Panc1 (cell line): ENCODE measurements at regions not wholly inside any gene's neighbourhood (a gene's known extent, or its start where the extent isn't known, plus 50 kb on each side); places are given as distances from the start of the nearest gene placed in this dataset.

Experiments
- ATAC-seq: fragments of 200-7000 bp; cut with Tn5 transposase; 2 replicates; pipeline ENCODE4 v1.9.1; 2020; ENCODE audit warnings: mild to moderate bottlenecking, moderate library complexity
- BruUV-seq: library from RNA; stranded (reverse); fragments of 400-500 nt; replicated peaks from 2 replicates; lab custom pipeline; 2021; lab: Mats Ljungman, UMichigan
- CTCF ChIA-PET: fragments of 300-600 bp; sonication (Branson Sonifier 250); formaldehyde crosslinking; loops from one replicate; lab custom pipeline; 2022; ENCODE audit warnings: antibody characterized with exemption; lab: Charles Lee
- POLR2A ChIA-PET: fragments of 300-600 bp; sonication (Branson Sonifier 250); formaldehyde crosslinking; loops from one replicate; lab custom pipeline; 2022; ENCODE audit warnings: antibody characterized with exemption; lab: Charles Lee
- DNase-seq: peaks from one replicate; pipeline ENCODE4 v3.0.0-alpha.2; 2010; ENCODE audit warnings: low read depth, low spot score
- H3K27ac ChIP-seq: 2 replicates; pipeline ENCODE4 v1.5.1; 2011; ENCODE audit warnings: mild to moderate bottlenecking, low read length, inconsistent platforms
- H3K27me3 ChIP-seq: fragments of 200-500 bp; sonication (Bioruptor generic); 2 replicates; pipeline ENCODE4 v1.6.0; 2014; ENCODE audit warnings: low read length, inconsistent platforms; ENCODE audit not compliant: control insufficient read depth, insufficient read depth
- H3K36me3 ChIP-seq: fragments of 200-500 bp; sonication (Bioruptor generic); 2 replicates; pipeline ENCODE4 v1.5.1; 2014; ENCODE audit warnings: inconsistent platforms, mild to moderate bottlenecking, low read length, moderate library complexity; ENCODE audit not compliant: control insufficient read depth, insufficient read depth
- H3K4me1 ChIP-seq: 2 replicates; pipeline ENCODE4 v1.5.1; 2011; ENCODE audit warnings: inconsistent platforms, mild to moderate bottlenecking, low read length, moderate library complexity; ENCODE audit not compliant: control insufficient read depth, insufficient read depth
- H3K4me3 ChIP-seq, 2 experiments: 2 replicates each; pipeline ENCODE4 v1.5.1; 2011 to 2012; ENCODE audit warnings: low read depth in 2 of 2, low read length in 2 of 2, mild to moderate bottlenecking in 2 of 2, inconsistent platforms in 1 of 2, moderate library complexity in 1 of 2
- H3K9me3 ChIP-seq: fragments of 200-500 bp; sonication (Bioruptor generic); 2 replicates; pipeline ENCODE4 v1.5.1; 2014; ENCODE audit warnings: low read depth, mild to moderate bottlenecking, inconsistent platforms, low read length, moderate library complexity; ENCODE audit not compliant: control insufficient read depth, insufficient read depth
- POLR2AphosphoS5 ChIP-seq: IDR thresholded peaks from 2 replicates; pipeline ENCODE4 v1.6.1; 2012; ENCODE audit warnings: mild to moderate bottlenecking, low read depth, low read length, moderate library complexity
- REST ChIP-seq, 2 experiments: IDR thresholded peaks; 2 replicates each; pipeline ENCODE4 v1.6.1; 2011 to 2012; ENCODE audit warnings: low read depth in 2 of 2, control low read depth in 1 of 2, low read length in 1 of 2, mild to moderate bottlenecking in 1 of 2, moderate library complexity in 1 of 2; ENCODE audit not compliant: insufficient read depth in 1 of 2
- SIN3A ChIP-seq: IDR thresholded peaks from 2 replicates; pipeline ENCODE4 v1.6.1; 2012; ENCODE audit warnings: low read depth, mild to moderate bottlenecking, low read length, moderate library complexity, borderline replicate concordance; ENCODE audit not compliant: insufficient read depth
- TCF7L2 ChIP-seq: IDR thresholded peaks from 2 replicates; pipeline ENCODE4 v1.6.1; 2011; ENCODE audit warnings: mild to moderate bottlenecking, low read depth, low read length, inconsistent platforms
- in situ Hi-C: cut with HindIII; loops from 2 replicates; pipeline ENCODE4 v1.10.0; 2016; ENCODE audit warnings: low sequenced_read_pairs, low pct_unique_long_range_greater_than_20kb
- intact Hi-C: fragments of 100-400 bp; cut with micrococcal nuclease; formaldehyde crosslinking; loops from one replicate; pipeline ENCODE4 v1.10.0; 2022; ENCODE audit not compliant: unreplicated experiment
- TF ChIP-seq, protein P1 (sequence below): fragments of 450-650 bp; IDR thresholded peaks from 2 replicates; pipeline ENCODE4 v1.5.1; 2017; ENCODE audit warnings: mild to moderate bottlenecking

GRCh38 chr1:221564891-221565290 is 177.0 kb downstream of the DUSP10 start:
- no peaks in the 10 kb centered on the region; the same call in 1 of the 2 replicates for H3K27me3 ChIP-seq
- no peaks in the 10 kb centered on the region for H3K9me3 ChIP-seq
- no peak for ATAC-seq
- POLR2A ChIA-PET, result no interaction called here
- in situ Hi-C loops, result no loop called here
- CTCF ChIA-PET, result no interaction called here
- no peak for DNase-seq
- intact Hi-C loops, result no loop called here
- H3K4me3 ChIP-seq, result no peak overlapping the region
- TF ChIP-seq POLR2AphosphoS5 (no peak), SIN3A (no peak), TCF7L2 (no peak), REST (IDR thresholded peaks at IDR 0.05; ENCODE audit: insufficient read depth in 1 of 2, low read depth in 2 of 2, low read length in 1 of 2) (no peak)
- H3K27ac ChIP-seq, result no peak overlapping the region
- H3K4me1 ChIP-seq, result no peaks in the 10 kb centered on the region
- H3K36me3 ChIP-seq, result no peaks in the 10 kb centered on the region
- BruUV-seq, result no TSS peak

DNA sequence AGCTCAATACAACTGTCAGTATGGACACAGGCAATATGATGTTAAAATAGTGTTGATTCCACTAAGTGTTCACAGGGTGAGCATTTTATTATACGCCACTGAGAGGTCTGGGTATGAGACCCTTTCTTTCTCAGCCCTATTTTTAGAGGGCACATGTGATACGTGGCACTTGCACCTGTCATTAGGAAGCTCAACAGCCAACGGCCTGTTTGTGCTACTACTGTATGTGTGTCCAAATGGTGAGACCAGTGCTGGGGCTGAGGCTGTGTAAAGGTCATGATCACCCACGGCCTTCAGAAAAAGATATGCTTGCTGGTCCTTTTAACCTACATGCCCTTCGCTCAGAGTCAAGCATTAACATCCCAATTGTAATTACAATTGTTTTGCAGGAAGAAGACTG is 176.2 kb downstream of the DUSP10 start:
- ChIA-PET CTCF (no interaction called here), POLR2A (no interaction called here)
- Histone ChIP-seq H3K4me1 (no peaks in the 10 kb centered on the region), H3K27me3 (no peaks in the 10 kb centered on the region), H3K27ac (no peak overlapping the region), H3K9me3 (no peaks in the 10 kb centered on the region), H3K36me3 (no peaks in the 10 kb centered on the region), H3K4me3 (no peak overlapping the region)
- ATAC-seq, result no peak
- DNase-seq, result no peak
- BruUV-seq, result no TSS peak
- intact Hi-C loops (no loop called here), in situ Hi-C loops (no loop called here)
- no peak for TF ChIP-seq POLR2AphosphoS5
- no peak for TF ChIP-seq REST (IDR thresholded peaks at IDR 0.05; ENCODE audit: insufficient read depth in 1 of 2, low read depth in 2 of 2, low read length in 1 of 2)
- TF ChIP-seq SIN3A, result no peak
- TF ChIP-seq, protein P1, sequence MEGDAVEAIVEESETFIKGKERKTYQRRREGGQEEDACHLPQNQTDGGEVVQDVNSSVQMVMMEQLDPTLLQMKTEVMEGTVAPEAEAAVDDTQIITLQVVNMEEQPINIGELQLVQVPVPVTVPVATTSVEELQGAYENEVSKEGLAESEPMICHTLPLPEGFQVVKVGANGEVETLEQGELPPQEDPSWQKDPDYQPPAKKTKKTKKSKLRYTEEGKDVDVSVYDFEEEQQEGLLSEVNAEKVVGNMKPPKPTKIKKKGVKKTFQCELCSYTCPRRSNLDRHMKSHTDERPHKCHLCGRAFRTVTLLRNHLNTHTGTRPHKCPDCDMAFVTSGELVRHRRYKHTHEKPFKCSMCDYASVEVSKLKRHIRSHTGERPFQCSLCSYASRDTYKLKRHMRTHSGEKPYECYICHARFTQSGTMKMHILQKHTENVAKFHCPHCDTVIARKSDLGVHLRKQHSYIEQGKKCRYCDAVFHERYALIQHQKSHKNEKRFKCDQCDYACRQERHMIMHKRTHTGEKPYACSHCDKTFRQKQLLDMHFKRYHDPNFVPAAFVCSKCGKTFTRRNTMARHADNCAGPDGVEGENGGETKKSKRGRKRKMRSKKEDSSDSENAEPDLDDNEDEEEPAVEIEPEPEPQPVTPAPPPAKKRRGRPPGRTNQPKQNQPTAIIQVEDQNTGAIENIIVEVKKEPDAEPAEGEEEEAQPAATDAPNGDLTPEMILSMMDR, result no peak
- TF ChIP-seq TCF7L2, result no peak
